Gastroesophageal sphincter (tissue), 4 donors: ENCODE measurements at regions not wholly inside any gene's neighbourhood (a gene's known extent, or its start where the extent isn't known, plus 50 kb on each side); places are given as distances from the start of the nearest gene placed in this dataset.

Source experiments
- ATAC-seq: fragments of 150-250 bp; one replicate; pipeline ENCODE4 v1.9.1; 2016; ENCODE audit warnings: mild to moderate bottlenecking, moderate library complexity
- H3K27ac ChIP-seq, 4 donors: fragments of 200-600 bp; sonication (generic) in 3 of 4; 1 replicate in 3 of 4; 2 replicates in 1 of 4; pipeline ENCODE4 v1.5.1; 2016 to 2019
- H3K27me3 ChIP-seq: fragments of 200-600 bp; sonication (generic); one replicate; pipeline ENCODE4 v1.5.1; 2019
- H3K36me3 ChIP-seq, 2 donors: fragments of 200-600 bp; sonication (generic); one replicate each; pipeline ENCODE4 v1.5.1; 2019; ENCODE audit warnings: control low read depth in 1 of 2
- H3K4me1 ChIP-seq, 3 donors: fragments of 200-600 bp; sonication (generic); 1 replicate in 2 of 3; 2 replicates in 1 of 3; pipeline ENCODE4 v1.5.1; 2016 to 2019; ENCODE audit warnings: control low read depth in 2 of 3
- H3K4me3 ChIP-seq, 2 donors: fragments of 200-600 bp; sonication (generic); one replicate each; pipeline ENCODE4 v1.5.1; 2019; ENCODE audit warnings: mild to moderate bottlenecking in 1 of 2, moderate library complexity in 1 of 2
- H3K9me3 ChIP-seq, 3 donors: fragments of 200-600 bp; sonication (generic); one replicate each; pipeline ENCODE4 v1.5.1; 2017 to 2019; ENCODE audit warnings: control low read depth in 2 of 3
- CTCF ChIP-seq, 4 experiments: fragments of 200-600 bp in 2 of 4; fragments of 450-650 bp in 2 of 4; sonication (generic) in 1 of 4; IDR thresholded peaks; one replicate each; pipeline ENCODE4 v1.5.1; 2017 to 2019; ENCODE audit warnings: antibody characterized with exemption in 4 of 4, mild to moderate bottlenecking in 2 of 4, moderate library complexity in 2 of 4
- EP300 ChIP-seq: sonication (generic); formaldehyde crosslinking; IDR thresholded peaks from one replicate; pipeline ENCODE4 v1.6.1; 2017; ENCODE audit warnings: antibody characterized with exemption, mild to moderate bottlenecking
- POLR2A ChIP-seq, 2 donors: fragments of 450-650 bp; IDR thresholded peaks; one replicate each; pipeline ENCODE4 v1.6.1; 2017; ENCODE audit warnings: antibody characterized with exemption in 2 of 2, mild to moderate bottlenecking in 2 of 2, moderate library complexity in 1 of 2
- POLR2AphosphoS5 ChIP-seq: sonication (generic); formaldehyde crosslinking; IDR thresholded peaks from one replicate; pipeline ENCODE4 v1.6.1; 2017; ENCODE audit warnings: antibody characterized with exemption
- WGBS, 2 donors: methylation state at CpG; one replicate each; pipeline ENCODE4 v1.1.5; 2018; ENCODE audit warnings: low coverage in 1 of 2; 5-methylcytosine and 5-hydroxymethylcytosine counted together

DNA sequence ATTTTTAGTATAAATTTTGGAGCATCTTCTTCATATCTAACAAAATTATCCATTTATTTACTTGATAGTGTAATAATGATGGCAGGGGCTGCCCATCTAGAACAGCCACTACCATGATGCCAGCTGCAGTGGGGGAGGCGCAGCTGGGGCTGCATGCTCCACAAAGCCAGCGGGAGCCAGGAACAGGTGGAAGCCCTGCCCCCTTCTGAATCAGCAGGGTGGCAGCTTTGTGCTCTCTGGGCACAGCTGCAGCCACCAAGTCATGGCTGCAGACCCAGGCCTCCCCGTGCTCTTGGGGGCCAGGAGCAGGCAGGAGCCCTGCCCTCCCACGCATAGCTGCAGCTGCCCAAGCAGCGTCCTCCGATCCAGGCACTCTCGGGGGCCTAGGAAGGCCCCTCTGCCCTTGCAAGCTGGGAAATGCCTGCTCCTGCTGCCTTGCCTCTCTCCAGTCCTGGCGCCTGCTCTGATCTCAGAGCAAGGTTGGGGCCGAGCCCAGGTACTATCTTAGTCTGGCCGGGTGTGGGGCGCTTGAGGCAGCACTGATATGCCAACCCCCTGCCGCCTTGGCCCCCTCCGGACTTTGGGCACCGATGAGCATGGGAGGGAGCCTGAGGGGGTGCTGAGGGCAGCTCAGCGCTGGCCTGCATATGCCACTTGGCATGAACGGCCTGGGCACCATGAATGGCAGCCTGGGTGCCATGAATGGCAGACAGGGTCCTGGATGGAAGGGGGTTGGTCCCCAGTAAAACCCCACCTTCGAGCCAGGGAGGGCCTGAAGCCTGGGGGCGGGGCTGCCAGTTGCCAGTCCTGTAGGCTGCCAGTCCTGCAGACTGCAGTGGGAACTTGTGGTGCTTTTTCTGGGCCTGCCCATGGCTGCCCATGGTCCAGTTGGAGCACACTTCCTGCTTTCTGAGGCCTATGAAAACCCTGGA, 1110.8 kb upstream of the POT1 start:
- no peaks in the 10 kb centered on the region for H3K36me3 ChIP-seq
- WGBS, 2 donors = 76% methylated on average over 9 of the region's 18 CpGs; no CpG with 5 or more reads in 1 of the 2 donors
- TF ChIP-seq CTCF (IDR thresholded peaks at IDR 0.05) (no peak), POLR2AphosphoS5 (no peak), EP300 (no peak), POLR2A (IDR thresholded peaks at IDR 0.05) (no peak)
- no peak overlapping the region for H3K27ac ChIP-seq
- no peaks in the 10 kb centered on the region for H3K9me3 ChIP-seq
- H3K27me3 ChIP-seq = no peaks in the 10 kb centered on the region
- H3K4me1 ChIP-seq = no peaks in the 10 kb centered on the region
- no peak overlapping the region for H3K4me3 ChIP-seq
- ATAC-seq = no peak

- WGBS, 2 donors = 14 to 42% methylated on average over 3 of the region's 3 CpGs
- no peak for TF ChIP-seq POLR2AphosphoS5
- no peak for TF ChIP-seq CTCF (IDR thresholded peaks at IDR 0.05)
- no peak for TF ChIP-seq POLR2A (IDR thresholded peaks at IDR 0.05)
- no peak for TF ChIP-seq EP300
- Histone ChIP-seq H3K9me3 (no peaks in the 10 kb centered on the region), H3K36me3 (no peaks in the 10 kb centered on the region), H3K27me3 (no peaks in the 10 kb centered on the region), H3K4me3 (no peak overlapping the region), H3K4me1 (no peaks in the 10 kb centered on the region), H3K27ac (no peak overlapping the region)
- no peak for ATAC-seq
Measured at GRCh38 chr7:126026421-126027088, 1096.9 kb upstream of the POT1 start.

DNA sequence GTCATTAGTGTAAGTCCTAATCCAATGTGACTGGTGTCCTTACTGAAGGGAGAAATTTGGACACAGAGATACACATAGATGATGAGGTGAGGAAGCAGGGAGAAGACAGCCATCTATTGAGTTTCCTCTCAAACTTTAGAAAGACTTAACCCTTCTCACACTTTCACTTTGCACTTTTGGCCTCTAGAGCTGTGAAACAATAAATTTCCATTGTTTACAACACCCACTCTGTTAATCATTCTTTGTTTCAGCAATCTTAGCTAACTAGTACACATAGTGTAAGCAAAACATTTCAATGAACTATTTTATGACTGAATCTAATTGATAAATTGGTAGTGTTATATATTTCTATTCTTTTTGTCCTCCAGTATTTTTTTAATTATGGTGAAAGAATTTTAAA, 1092.8 kb upstream of the POT1 start:
- no peak for ATAC-seq
- Histone ChIP-seq H3K27ac (no peak overlapping the region), H3K4me3 (no peak overlapping the region), H3K9me3 (no peaks in the 10 kb centered on the region), H3K36me3 (no peaks in the 10 kb centered on the region), H3K4me1 (no peaks in the 10 kb centered on the region), H3K27me3 (no peaks in the 10 kb centered on the region)
- TF ChIP-seq POLR2AphosphoS5 (no peak), CTCF (IDR thresholded peaks at IDR 0.05) (no peak), POLR2A (IDR thresholded peaks at IDR 0.05) (no peak), EP300 (no peak)

DNA sequence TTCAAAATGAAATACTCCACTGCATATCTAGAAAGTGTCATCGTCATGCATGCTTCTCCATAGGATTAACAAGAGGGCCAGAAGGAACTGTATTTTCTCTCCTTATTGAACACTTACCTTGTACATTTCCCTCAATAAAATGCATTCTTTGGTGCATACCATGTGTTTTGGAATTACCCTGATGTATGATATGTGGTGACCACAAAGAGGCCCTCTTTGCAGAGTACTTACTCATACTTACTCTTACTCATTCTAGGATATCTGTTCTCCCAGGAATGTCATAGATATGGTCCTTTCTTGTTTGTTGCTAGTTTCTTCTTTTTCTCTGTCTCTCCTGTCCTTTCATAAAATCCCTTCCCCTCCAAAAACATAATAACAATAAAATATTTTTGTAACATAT, 1087.1 kb upstream of the POT1 start:
- TF ChIP-seq POLR2A (IDR thresholded peaks at IDR 0.05) = no peak
- no peak for TF ChIP-seq CTCF (IDR thresholded peaks at IDR 0.05)
- TF ChIP-seq POLR2AphosphoS5 = no peak
- TF ChIP-seq EP300 = no peak
- Histone ChIP-seq H3K9me3 (no peaks in the 10 kb centered on the region), H3K27ac (no peak overlapping the region), H3K4me1 (no peaks in the 10 kb centered on the region), H3K36me3 (no peaks in the 10 kb centered on the region), H3K4me3 (no peak overlapping the region), H3K27me3 (no peaks in the 10 kb centered on the region)
- 80 to 100% methylated on average over 1 of the region's 1 CpG for WGBS, 2 donors
- ATAC-seq = no peak
